ENCODE measurements at regions not wholly inside any gene's neighbourhood (a gene's known extent, or its start where the extent isn't known, plus 50 kb on each side); places are given as distances from the start of the nearest gene placed in this dataset.

DNA sequence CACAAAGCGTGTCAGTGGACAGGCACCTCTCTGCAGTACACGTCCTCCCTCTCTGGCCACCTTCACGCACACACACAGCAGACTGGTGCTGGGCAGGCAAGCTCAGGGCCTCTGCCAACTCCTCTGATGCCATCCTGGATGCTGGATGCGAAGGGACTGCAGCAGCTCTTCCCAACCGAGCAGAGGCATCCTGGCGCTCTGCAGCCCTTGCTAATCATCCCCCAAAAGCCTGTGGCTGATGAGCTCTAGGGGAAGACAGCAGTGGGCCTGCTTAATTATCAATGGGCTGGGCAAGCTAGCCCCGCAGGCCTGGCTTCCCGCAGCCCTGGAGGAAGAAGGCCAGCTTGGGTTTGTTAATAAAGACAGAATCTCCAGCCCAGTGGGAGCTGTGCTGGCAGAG lies 71.3 kb upstream of the TEX51 start:
- DNase-seq (ENCODE audit: low spot score): no peak

DNA sequence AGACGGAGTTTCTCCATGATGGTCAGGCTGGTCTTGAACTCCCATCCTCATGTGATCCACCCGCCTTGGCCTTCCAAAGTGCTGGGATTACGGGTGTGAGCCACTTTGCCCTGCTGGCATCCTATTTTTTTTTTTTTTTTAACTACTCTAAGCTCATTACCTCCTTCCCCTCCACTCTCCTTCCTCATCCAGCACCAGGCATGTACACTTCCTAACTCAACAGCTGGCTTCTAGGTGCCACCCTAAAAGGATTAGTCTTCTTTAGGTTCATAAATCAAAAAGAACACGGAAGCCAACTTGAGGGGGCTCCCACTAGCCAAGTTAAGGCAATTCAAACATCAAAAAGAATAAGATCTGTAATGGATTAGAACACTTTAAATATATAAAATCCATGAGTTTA lies 70.6 kb upstream of the TEX51 start:
- no peak for DNase-seq (ENCODE audit: low spot score)

DNA sequence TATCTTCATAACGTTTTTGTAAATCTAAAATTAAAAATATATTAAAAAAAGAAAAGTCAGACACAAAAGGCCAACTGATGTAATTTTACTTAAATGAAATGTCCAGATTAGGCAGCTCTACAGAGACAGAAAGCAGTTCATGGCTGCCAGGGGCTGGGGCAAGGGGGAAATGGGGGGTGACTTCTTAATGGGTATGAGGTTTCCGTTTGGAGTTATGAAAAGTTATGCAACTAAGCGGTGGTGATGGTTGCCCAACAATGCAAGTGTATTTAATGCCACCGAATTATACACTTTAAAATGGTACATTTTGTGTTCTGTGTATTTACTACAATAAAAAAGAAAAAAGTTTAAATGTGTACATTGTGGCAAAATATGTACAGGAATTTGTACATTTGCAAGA lies 70.2 kb upstream of the TEX51 start:
- no peak for DNase-seq (ENCODE audit: low spot score)

DNA sequence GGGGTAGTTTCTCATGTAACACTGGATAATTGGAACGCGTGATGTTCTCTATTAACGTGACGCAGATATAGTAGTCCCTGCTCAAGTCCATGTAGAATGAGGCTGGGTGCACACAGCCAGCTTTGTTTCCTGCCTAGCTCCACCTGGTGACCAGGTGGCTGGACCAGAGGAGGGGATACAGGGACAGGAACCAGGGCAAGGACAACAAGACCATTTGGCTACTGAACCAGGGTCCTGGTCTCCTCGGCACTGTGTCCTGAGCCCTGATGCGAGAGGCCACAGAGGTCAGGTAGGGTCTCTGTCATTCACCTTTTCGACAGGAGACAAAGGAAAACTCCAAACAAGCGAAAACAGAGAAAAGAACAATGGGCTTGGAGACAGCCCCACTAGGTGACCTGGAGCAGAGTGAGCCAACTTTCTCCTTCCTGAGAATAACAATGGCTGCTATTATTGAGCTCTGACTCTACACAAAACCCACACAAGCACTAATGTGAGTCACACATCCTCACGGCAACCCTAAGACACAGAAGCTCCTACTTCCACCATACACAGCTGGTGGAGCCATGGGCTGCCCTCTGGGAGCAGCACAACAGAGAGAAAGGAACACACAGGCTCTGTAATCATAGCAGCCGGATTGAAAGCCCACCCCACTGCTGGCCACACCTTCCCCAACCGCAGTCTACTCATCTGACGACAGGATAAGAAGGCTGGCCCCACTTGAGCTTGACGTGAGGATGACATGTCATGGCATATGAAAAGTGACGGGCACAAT lies 67.3 kb upstream of the TEX51 start:
- DNase-seq (ENCODE audit: low spot score): no peak

DNA sequence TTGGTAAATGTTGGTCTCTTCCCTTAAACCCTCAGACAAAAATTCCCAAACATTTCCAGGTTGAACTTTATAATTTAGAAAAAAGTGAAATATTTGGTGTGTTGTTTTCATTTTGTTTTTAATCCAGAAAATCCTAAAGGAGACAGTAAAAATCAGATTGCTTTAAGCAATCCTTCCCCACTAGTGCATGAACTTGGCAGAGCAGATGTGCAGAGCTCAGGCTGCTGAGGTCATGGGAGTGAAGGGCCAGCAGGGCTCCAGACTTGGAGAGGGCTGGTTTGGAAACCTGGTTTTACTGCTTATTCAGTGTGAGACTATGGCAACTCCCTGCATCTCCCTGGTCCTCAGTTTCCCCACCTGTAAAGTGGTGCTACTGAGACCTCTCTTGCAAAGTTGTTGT lies 66.7 kb upstream of the TEX51 start:
- no peak for DNase-seq (ENCODE audit: low spot score)

DNA sequence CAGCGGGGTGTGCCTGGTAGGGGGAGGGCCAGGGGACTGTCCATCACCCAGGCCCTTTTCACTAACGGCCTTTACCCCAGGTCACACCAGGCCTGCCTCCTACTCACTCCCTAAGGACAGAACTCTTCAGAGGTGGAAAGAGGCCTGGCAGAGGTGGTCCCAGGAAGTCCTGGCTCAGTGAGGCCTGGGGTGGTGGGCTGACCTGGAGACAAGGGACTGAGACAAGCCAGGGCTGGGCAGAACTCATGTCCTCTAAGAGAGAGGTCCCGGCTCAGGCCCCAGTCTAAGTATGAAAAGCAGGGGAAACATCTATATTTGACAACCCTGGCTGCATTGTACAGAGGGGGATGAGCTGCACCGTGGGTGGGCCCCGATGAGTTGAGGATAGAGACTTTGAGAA lies 65.9 kb upstream of the TEX51 start:
- DNase-seq (ENCODE audit: low spot score): no peak

DNA sequence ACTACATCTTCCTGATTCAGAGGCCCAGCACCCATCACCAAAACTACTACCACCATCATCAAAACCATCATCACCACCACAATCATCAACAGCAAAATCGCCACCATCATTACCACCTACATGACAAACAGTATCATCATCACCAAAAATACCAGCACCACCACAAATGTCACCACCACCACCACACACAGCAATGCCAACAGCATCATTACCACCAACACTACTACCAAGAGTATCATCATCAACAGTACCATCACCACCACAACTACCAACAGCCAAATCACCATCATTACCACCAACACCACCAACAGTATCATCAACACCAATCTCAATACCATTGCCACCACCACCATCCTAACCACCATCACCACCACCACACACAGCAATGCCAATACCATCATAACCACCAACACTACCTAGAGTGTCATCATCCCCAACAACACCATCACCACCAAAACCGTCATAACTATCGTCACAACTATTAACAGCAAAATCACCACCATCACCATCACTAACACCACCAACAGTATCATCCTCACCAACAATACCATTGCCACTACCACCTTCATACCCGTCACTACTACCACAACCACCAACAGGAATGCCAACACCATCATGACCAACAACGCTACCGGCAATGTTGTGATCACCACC lies 64.6 kb upstream of the TEX51 start:
- no peak for DNase-seq (ENCODE audit: low spot score)

DNA sequence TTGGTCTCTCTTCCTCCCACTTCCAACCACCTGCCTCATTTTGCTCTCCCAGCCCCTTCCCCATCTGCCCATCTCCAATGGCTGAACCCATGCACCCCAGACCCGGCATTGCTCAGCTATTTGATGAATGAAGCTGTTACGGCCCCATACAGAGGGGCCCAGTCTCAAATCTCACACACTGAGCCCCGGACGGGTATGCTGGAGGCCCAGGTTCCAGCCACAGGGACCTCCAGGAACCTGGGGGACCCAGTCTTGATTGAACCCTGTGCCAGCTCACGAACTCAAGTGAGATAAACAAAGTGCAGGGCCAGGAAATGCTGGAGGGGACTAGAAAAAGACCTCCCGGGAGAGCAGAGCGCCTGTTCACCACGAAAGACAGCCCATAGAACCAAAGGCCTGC lies 63.4 kb upstream of the TEX51 start:
- no peak for DNase-seq (ENCODE audit: low spot score)

DNA sequence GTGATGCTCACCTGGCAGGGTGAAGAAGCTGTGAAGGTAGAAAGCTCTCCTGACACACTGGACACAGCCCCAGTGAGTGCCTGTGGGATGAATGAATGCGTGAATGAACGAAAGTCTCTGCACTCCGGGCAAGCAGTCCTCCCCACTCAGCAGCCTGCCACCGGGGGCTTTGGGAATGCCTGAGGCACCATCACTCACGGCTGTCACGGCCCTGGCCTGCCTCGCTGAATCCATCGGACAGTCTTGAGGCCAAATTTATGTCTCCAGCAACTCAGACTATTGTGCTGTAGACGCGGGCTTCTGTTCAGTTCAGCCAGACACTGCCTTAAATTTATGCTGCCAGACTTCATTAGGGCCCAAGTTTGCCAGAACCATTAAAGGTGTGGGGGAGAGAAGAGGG lies 62.9 kb upstream of the TEX51 start:
- DNase-seq (ENCODE audit: low spot score): no peak

DNA sequence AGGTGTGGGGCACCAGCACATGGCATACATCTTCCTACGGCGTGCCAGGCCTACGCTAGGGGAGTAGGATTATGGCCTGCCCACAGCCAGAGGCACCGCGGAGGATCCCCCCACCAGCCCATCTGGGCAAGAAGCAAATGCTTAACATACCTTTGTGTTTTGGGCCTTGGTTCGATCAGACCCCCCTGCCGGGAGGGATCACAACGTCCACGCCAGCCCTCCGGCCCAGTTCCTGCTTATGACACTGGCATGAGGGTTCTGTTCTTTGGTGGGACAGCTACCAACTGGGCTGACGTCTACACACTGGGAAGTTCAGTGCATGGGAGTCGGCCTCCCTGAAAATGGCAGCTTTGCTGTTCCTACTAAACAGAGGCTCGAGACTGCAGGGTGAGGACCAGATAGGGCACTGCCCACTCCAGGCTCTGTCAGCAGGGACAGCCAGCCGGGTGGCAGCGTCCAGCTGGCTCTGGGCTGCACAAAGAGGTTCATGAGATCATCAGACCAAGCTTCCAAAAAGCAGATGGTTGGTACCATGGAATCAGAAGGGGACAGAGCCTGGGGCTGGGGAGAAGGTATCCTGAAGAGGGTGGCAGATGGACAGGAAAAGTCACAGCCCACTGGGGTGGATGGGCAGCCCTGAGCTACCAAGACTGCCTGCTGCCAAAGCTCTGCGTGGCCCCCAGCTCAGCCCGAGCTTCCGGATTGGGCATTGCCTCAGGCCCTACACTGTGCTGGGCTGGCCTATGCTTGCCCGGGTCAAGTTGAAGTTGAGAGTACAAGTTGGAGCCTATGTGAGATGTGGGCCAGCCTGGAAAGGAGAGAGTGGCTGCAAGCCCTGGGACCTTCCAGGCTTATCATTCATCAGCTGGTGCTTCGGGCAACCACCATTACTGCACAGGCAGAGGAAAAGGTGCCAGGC lies 61.7 kb upstream of the TEX51 start:
- DNase-seq (ENCODE audit: low spot score): no peak

DNA sequence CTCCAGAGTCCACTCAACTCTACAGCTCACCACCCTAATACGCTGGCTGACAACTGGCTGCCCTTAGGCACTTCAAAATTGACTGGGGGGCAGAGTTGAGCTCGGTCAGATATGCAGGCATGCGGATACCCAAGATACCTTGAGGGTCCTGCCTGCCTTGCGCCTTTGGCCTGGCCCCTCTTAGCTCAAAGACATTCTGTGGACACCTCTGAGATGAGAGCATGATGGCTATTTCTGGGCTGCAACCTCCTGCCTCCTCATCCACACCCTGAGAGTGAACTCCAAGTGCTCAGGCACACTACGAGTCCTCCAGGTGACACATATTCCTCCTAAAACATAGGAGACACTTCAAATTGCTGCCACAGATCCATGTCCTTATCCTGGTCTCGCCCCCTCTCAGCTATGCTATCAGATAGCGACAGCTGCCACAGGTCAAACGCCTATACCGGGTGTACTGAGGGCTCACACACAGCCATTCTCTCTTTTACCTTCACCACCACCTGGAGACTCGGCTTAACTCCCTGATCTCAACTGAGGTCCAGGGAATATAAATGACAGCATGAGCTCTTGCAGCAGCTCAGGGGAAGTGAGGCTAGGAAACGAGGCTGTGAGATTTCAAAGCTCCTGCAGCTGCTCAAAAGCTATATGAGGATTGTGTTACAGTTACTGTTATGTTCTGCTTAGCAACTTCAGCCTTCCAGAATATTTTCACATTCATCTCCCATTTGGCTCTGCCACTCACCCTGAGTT lies 60.5 kb upstream of the TEX51 start:
- no peak for DNase-seq (ENCODE audit: low spot score)

DNA sequence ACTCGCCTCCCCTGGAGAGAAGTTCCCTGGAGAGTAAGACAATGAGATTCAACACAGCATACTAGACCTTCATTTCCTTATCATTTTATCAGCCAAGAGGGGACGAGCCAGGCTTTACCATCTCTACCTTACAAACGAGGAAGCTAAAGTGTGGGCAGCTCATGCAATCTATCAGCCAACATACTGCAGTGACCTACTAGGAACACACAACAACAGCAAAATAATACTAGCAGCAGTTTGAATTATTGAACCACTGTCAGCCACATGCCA lies 60.0 kb upstream of the TEX51 start:
- no peak for DNase-seq (ENCODE audit: low spot score)

DNA sequence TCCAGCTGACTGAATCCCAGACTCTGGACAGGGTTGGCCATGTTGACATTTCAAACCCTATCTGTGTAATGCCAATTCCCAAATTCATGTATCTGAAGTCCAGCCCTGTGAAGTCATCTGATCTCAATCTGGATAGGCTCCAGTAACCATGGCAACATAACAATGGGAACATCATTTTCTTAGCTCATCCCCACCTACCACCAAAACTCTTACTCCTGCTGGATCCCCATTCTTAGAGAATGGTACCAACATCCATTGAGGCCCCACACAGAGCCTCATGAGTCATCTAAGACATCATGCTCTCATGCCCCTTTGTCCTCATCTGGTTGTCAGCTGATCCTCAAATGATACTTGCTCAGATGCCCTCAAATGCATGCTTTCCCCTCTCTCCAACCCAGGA lies 58.9 kb upstream of the TEX51 start:
- no peak for DNase-seq (ENCODE audit: low spot score)

DNA sequence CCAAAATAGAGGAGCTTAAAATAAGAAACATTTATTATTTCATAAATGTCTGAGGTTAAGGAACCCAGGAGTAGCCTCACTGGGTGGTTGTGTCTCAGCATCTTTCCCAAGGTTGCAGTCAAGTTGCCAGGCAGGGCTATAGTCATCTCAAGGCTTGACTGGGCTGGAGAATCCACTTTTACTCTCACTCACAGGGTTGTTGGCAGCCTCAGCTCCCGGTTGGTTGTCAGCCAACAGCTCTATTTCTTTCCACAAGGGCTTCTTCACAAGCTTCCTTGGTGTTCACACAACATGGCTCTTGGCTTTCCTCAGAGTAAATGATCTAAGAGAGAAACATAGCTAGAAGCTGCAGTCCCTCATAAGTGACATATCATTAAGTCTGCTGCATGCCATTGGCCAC lies 55.6 kb upstream of the TEX51 start:
- no peak for DNase-seq (ENCODE audit: low spot score)

DNA sequence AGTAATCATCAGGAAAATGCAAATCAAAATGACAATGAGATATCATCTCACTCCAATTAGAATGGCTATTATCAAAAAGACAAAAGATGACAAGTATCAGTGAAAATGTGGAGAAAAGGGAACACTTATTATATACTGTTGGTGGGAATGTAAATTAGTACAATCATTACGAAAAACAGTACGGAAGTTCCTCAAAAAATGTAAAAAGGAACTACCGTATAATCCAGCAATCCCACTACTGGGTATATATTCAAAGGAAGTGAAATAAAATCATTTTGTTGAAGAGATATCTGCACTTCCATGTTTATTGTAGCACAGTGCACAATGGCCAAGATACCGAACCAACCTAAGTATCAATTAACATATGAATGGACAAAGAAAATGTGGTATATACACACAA lies 52.4 kb upstream of the TEX51 start:
- DNase-seq (ENCODE audit: low spot score): no peak

All from hematopoietic multipotent progenitor cell treated with erythropoietin and hydrocortisone succinate and interleukin-3 and kit ligand, for 15 days (in vitro differentiated cells).